SK-N-MC (cell line): ENCODE measurements at regions not wholly inside any gene's neighbourhood (a gene's known extent, or its start where the extent isn't known, plus 50 kb on each side); places are given as distances from the start of the nearest gene placed in this dataset.

ENCODE experiments used
- EZH2 ChIP-seq: fragments of 200-600 bp; sonication (generic); IDR thresholded peaks from one replicate; pipeline ENCODE4 v1.6.1; 2017; ENCODE audit warnings: antibody characterized with exemption
- FOXP2 ChIP-seq: optimal IDR thresholded peaks from 2 replicates; pipeline ENCODE3; 2011; ENCODE audit warnings: mild to moderate bottlenecking, moderate library complexity; ENCODE audit not compliant: insufficient read depth; ENCODE audit errors: extremely low read length, control extremely low read depth
- POLR2AphosphoS5 ChIP-seq: IDR thresholded peaks from 2 replicates; pipeline ENCODE4 v1.6.1; 2012; ENCODE audit warnings: mild to moderate bottlenecking, low read depth, low read length, borderline replicate concordance

- TF ChIP-seq POLR2AphosphoS5 (no peak), EZH2 (no peak), FOXP2 (no peak)
These were observed 100.4 kb upstream of the TOP3B start for GRCh38 chr22:22082960-22083359.
